Activated naive CD8-positive, alpha-beta T cell (primary cell): ENCODE measurements at regions not wholly inside any gene's neighbourhood (a gene's known extent, or its start where the extent isn't known, plus 50 kb on each side); places are given as distances from the start of the nearest gene placed in this dataset.
"Not testable (repeated sequence)": the region's sequence is repeated elsewhere in the genome, so short reads cannot be mapped to it uniquely, and the experiment has no call there.

Source experiments
- H3K27ac Mint-ChIP-seq: one replicate; pipeline ENCODE4 v1.8.0; 2021; ENCODE audit warnings: mixed read lengths
- H3K27me3 Mint-ChIP-seq: one replicate; pipeline ENCODE4 v1.8.0; 2021; ENCODE audit warnings: mixed read lengths
- H3K36me3 Mint-ChIP-seq: one replicate; pipeline ENCODE4 v1.8.0; 2021; ENCODE audit warnings: mixed read lengths
- H3K4me1 Mint-ChIP-seq: one replicate; pipeline ENCODE4 v1.8.0; 2021; ENCODE audit warnings: low read depth, mixed read lengths
- H3K4me3 Mint-ChIP-seq: one replicate; pipeline ENCODE4 v1.8.0; 2021; ENCODE audit warnings: mild to moderate bottlenecking, mixed read lengths
- H3K9me3 Mint-ChIP-seq: one replicate; pipeline ENCODE4 v1.8.0; 2021; ENCODE audit warnings: low read depth, mixed read lengths

DNA sequence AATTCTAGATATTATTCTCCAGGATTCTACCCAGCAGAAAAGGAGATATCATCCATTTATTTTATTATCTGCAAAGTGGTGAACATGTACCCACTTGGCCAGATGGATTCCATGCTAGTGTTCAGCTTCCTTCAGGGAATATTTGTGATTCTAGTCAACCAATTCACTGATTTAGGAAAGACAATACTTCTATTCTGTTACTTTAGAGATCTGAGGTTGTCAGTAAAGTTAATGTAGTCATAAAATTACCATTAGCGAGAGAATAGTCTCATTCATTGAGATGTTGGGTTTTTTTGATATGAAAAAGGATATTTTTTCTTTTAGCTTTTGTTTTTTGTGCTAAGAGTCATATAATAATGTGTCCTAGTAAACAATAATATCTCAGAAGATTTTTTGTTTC, 222.8 kb downstream of the CGGBP1 start:
- Mint-ChIP-seq H3K9me3 (no peaks in the 10 kb centered on the region), H3K4me1 (no peaks in the 10 kb centered on the region), H3K27me3 (no peaks in the 10 kb centered on the region), H3K27ac (no peak overlapping the region), H3K4me3 (no peak overlapping the region), H3K36me3 (no peaks in the 10 kb centered on the region)

DNA sequence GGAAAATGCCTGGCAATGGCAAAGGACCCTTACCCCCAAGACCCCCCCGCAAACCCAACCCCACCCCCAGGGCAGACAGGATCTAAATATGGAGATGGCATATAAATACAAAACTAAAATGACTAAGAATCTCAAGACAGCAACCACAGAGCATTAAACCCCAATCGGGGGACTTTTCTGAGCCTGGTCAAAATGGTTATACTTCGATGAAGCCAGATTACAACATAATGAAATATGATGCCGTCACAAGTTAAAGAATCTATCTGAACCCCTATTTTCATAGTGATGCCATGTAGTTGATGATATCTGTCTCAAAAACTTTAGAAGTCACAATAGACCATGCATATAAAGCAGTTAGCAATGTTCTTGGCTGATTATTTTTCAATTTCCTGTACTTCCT, 223.6 kb downstream of the CGGBP1 start:
- Mint-ChIP-seq H3K27me3 (no peaks in the 10 kb centered on the region), H3K9me3 (no peaks in the 10 kb centered on the region), H3K4me1 (no peaks in the 10 kb centered on the region), H3K4me3 (no peak overlapping the region), H3K36me3 (no peaks in the 10 kb centered on the region), H3K27ac (no peak overlapping the region)

DNA sequence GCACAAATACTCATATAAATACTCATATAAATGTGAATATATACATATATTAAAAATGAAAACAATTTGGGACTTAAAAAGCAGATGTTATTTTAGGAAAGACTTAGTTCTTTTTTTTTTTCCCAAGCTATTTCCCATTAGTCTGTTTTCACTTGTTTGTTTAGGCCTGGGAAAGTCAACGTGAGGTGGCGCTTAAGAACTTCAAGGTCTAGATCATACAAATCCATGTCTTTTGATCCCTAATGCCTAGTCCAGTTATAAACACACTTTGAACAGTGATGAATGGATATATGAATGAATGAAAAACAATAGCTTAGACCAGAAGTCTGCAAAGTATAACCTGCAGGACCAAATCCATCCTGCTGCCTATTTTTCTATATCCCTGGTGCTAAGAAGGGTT, 224.5 kb downstream of the CGGBP1 start:
- Mint-ChIP-seq H3K27ac (no peak overlapping the region), H3K4me3 (no peak overlapping the region), H3K36me3 (no peaks in the 10 kb centered on the region), H3K9me3 (no peaks in the 10 kb centered on the region), H3K27me3 (no peaks in the 10 kb centered on the region), H3K4me1 (no peaks in the 10 kb centered on the region)

DNA sequence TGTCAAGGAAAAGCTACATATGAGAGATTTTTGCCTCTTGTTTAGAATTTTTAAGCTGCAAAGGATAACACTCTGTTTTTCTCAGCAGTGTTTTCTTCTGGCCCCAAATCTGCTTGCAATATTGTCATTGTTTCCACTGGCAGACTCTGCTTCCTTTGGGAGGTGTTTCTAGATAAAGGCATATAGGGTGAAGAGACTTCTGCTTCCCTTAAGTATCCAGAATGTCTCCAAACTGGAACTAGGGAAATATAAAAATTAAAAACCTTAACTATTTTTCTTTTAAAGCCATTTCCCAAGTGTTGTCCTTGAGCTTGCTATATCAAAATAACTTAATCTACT, 225.8 kb downstream of the CGGBP1 start:
- H3K4me1 Mint-ChIP-seq = no peaks in the 10 kb centered on the region
- H3K27me3 Mint-ChIP-seq = no peaks in the 10 kb centered on the region
- no peaks in the 10 kb centered on the region for H3K9me3 Mint-ChIP-seq
- no peak overlapping the region for H3K27ac Mint-ChIP-seq
- H3K36me3 Mint-ChIP-seq = no peaks in the 10 kb centered on the region
- no peak overlapping the region for H3K4me3 Mint-ChIP-seq

DNA sequence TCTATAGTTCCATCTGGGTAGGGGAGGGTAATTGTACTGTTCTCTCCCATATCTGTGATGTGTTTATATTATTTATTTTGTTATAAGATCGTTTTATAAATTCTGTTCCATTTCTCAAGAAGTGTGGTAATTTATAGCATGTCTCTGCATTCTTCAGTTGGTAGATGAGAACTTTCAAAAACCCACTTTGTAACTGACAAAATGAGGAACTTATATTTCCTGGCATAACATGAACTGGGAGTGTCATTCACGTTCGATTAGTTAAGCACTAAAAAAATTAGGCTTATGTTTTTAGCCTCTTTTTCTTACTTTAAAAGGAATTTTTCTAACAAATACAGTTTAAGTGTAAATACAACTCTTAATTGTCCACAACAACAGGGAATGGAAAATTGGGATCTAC, 230.8 kb downstream of the CGGBP1 start:
- Mint-ChIP-seq H3K36me3 (no peaks in the 10 kb centered on the region), H3K4me1 (no peaks in the 10 kb centered on the region), H3K4me3 (no peak overlapping the region), H3K27me3 (peaks cover 6% of the 10 kb centered on the region), H3K9me3 (no peaks in the 10 kb centered on the region), H3K27ac (no peak overlapping the region)

DNA sequence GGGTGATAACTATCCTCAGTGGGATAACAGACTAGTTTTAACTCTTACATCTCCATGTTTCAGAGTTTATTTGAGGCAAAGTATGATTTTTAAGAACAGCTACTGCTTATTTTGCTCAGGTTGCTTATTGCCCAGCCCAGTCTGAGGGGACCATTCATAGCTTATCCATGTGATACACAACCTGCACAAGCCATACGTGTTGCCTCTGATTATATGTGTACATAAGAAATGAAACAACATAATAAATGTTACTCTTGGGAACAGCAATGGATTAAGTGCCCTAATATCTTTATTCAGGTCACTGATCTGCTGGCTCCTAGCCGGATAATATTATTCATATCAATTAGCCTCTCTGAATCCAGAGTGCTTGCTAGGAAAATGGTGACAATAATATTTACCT, 236.2 kb downstream of the CGGBP1 start:
- Mint-ChIP-seq H3K36me3 (no peaks in the 10 kb centered on the region), H3K27me3 (peaks cover 8% of the 10 kb centered on the region), H3K9me3 (no peaks in the 10 kb centered on the region), H3K4me1 (no peaks in the 10 kb centered on the region), H3K4me3 (no peak overlapping the region), H3K27ac (no peak overlapping the region)

DNA sequence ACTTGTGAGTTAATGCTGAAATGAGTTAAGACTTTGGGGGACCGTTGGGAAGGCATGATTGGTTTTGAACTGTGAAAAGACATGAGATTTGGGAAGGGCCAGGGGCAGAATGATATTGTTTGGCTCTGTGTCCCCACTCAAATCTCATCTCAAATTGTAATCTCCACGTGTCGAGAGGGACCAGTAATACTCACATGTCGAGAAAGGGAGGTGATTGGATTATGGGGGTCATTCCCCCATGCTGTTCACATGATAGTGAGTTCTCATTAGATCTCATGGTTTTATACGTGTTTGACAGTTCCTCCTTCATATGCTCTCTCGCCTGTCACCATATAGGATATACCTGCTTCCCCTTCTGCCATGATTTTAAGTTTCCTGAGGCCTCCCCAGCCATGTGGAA, 245.3 kb downstream of the CGGBP1 start:
- H3K36me3 Mint-ChIP-seq, H3K27ac Mint-ChIP-seq, H3K4me1 Mint-ChIP-seq, H3K9me3 Mint-ChIP-seq, H3K27me3 Mint-ChIP-seq, H3K4me3 Mint-ChIP-seq: not testable (repeated sequence)

DNA sequence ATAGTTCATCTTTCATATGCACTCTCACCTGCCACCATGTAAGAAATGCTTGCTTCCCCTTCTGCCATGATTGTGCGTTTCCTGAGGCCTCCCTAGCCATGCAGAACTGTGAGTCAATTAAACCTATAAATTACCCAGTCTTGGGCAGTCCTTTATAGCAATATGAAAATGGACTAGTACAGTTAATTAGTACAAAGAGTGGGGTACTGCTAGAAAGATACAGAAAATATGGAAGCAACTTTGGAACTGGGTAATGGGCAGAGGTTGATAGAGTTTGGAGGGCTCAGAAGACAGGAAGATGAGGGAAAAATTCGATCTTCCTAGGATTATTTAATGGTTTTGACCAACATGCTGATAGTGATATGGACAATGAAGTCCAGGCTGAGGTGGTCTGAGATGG, 246.9 kb downstream of the CGGBP1 start:
- H3K4me3 Mint-ChIP-seq = no peak overlapping the region
- H3K9me3 Mint-ChIP-seq = peaks cover 4% of the 10 kb centered on the region
- H3K36me3 Mint-ChIP-seq = no peaks in the 10 kb centered on the region
- H3K27ac Mint-ChIP-seq = no peak overlapping the region
- peaks cover under 1% of the 10 kb centered on the region for H3K4me1 Mint-ChIP-seq
- H3K27me3 Mint-ChIP-seq = peaks cover 1% of the 10 kb centered on the region

DNA sequence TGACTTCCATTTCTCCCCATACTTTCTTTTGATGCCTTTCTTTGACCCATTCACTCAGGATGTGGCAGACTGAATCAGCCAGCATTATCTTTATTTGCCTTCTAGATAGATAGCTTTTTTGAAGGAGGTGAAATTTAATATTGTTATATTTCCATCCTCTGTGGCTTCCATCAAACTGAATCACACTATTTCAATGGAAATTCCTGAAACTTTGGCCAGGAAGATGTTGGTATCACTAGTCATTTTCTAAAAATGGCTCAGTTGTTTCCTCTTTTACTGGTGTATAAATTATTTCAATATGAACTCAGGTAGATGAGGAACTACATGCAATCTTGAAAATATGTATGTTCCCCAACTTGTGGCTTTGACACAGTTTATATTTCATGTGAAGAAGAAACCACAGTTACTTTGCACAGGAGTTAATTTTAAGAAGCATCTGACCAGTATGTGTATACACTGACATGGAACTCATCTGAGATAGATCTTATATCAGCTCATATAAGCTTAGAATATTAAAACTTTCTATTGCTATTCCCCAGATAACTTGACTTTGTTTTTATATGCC, 248.3 kb downstream of the CGGBP1 start:
- Mint-ChIP-seq H3K4me3 (no peak overlapping the region), H3K36me3 (no peaks in the 10 kb centered on the region), H3K9me3 (peaks cover 4% of the 10 kb centered on the region), H3K27ac (no peak overlapping the region), H3K27me3 (peaks cover 1% of the 10 kb centered on the region), H3K4me1 (peaks cover 6% of the 10 kb centered on the region)

DNA sequence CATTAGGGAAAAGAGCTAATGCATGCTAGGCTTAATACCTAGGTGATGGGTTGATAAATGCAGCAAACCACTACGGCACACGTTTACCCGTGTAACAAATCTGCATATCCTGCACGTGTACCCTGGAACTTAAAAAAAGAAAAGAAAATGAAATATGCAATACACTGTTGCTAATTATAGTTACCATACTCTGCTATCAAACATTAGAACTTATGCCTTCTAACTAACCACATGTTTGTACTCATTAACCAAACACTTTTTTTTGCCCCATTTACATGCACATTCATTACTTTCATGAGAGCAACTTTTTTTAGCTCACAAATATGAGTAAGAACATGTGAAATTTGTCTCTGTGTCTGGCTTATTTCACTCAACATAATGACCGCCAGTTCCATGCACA, 253.1 kb downstream of the CGGBP1 start:
- Mint-ChIP-seq H3K9me3 (no peaks in the 10 kb centered on the region), H3K27me3 (peaks cover 7% of the 10 kb centered on the region), H3K4me3 (no peak overlapping the region), H3K36me3 (no peaks in the 10 kb centered on the region), H3K27ac (no peak overlapping the region), H3K4me1 (peaks cover 6% of the 10 kb centered on the region)

DNA sequence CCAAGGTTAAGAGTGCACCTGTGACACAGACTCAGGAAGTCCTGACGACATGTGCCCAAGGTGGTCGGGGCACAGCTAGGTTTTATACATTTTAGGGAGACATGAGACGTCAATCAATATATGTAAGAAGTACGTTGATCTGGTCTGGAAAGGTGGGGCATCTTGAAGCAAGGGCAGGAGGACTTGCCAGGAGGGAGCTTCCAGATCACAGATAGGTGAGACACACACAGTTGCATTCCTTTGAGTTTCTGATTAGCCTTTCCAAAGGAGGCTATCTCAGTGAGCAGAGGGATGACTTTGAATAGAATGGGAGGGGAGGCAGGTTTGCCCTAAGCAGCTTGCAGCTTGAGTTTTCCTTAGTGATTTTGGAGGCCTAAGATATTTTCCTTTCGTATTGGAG, 257.4 kb downstream of the CGGBP1 start:
- H3K36me3 Mint-ChIP-seq = no peaks in the 10 kb centered on the region
- H3K27me3 Mint-ChIP-seq = peaks cover 16% of the 10 kb centered on the region
- no peaks in the 10 kb centered on the region for H3K9me3 Mint-ChIP-seq
- no peak overlapping the region for H3K4me3 Mint-ChIP-seq
- H3K27ac Mint-ChIP-seq = no peak overlapping the region
- peaks cover 4% of the 10 kb centered on the region for H3K4me1 Mint-ChIP-seq

DNA sequence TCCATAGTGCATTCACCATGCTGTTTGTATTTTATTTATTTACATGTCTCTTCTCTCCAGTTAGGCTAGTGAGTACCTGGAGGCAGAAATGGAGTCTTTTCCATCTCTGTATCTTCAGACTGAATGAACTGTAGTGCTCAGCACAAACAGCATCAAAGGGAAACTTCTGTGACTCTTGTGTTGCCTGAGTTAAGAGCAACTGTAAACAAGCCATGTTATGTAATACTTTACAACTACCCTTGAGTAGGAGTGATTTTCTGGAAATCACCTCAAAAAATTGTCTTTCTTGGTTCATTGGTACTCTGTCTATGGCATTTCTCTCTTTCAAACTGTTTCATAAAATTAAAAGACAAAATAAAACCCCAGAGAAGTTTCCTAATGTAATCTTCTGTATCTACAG, 258.3 kb downstream of the CGGBP1 start:
- Mint-ChIP-seq H3K4me1 (peaks cover 9% of the 10 kb centered on the region), H3K36me3 (no peaks in the 10 kb centered on the region), H3K9me3 (no peaks in the 10 kb centered on the region), H3K4me3 (no peak overlapping the region), H3K27ac (no peak overlapping the region), H3K27me3 (peaks cover 23% of the 10 kb centered on the region)

DNA sequence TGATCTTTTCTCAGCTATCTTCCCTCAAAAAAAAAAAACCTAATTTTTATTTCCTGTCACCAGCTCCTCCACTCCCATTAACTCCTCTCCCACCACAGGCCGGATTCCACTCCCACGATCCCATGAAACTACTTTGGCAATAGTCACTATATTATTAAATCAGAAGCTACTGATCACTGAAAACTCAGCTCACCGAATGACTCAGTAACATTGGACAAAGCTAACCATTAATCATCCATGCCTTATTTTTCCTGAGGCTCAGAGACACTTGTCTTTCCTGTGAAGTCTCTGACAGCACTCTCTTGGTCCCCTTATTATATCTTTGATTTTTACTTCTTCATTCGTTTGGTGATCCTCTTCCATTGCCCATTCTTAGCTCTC, 260.2 kb downstream of the CGGBP1 start:
- Mint-ChIP-seq H3K4me1 (peaks cover 9% of the 10 kb centered on the region), H3K36me3 (no peaks in the 10 kb centered on the region), H3K4me3 (no peak overlapping the region), H3K27ac (no peak overlapping the region), H3K9me3 (no peaks in the 10 kb centered on the region), H3K27me3 (peaks cover 27% of the 10 kb centered on the region)

DNA sequence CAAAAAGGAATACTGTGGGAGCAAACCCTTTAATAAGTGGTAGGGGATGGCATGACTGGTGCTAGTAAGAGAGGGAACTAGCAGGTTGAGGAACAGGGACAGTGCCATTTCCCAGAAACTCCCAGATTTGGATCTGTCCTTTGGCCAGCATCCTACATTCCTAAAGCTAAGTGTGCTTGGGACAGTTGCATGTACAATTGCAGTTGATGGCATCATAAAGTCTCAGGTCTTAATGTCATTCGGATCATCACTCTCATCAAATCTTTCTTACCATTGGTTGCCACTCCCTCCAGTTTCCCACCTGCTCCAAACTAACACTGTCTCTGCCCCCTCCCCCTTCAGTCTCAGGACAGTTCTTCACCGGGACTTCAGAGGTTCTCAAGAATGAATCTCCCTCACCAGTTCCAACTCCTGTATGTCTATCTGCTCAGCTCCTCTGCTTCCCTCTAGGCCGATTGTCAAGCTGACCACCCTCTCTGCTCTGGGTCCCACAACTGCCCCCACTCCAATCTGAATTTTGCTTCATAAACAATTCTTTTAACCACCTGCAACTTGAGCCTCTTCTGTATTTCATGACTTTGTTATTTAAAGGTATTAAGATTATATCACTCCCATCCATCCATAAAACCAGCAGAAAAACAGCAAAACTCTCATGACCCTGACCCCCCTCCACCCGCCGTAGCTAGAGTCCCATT, 260.8 kb downstream of the CGGBP1 start:
- Mint-ChIP-seq H3K4me3 (no peak overlapping the region), H3K9me3 (no peaks in the 10 kb centered on the region), H3K36me3 (no peaks in the 10 kb centered on the region), H3K27ac (no peak overlapping the region), H3K27me3 (peaks cover 28% of the 10 kb centered on the region), H3K4me1 (peaks cover 14% of the 10 kb centered on the region)

DNA sequence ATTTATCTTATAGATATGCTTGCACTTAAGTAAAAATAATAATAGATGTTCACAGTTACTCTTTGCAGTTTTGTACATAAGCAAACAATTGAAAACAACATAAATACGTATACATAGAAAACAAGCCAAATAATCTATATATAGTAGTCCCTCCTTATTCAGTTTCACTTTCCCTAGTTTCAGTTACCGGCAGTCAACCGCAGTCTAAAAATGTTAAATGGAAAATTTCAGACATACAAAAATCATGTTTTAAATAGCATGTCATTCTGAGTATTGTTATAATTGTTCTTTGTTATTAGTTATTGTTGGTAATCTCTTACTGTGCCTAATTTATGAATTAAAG, 262.0 kb downstream of the CGGBP1 start:
- peaks cover 34% of the 10 kb centered on the region for H3K27me3 Mint-ChIP-seq
- no peak overlapping the region for H3K4me3 Mint-ChIP-seq
- no peaks in the 10 kb centered on the region for H3K9me3 Mint-ChIP-seq
- peaks cover 23% of the 10 kb centered on the region for H3K4me1 Mint-ChIP-seq
- H3K27ac Mint-ChIP-seq = no peak overlapping the region
- no peaks in the 10 kb centered on the region for H3K36me3 Mint-ChIP-seq

DNA sequence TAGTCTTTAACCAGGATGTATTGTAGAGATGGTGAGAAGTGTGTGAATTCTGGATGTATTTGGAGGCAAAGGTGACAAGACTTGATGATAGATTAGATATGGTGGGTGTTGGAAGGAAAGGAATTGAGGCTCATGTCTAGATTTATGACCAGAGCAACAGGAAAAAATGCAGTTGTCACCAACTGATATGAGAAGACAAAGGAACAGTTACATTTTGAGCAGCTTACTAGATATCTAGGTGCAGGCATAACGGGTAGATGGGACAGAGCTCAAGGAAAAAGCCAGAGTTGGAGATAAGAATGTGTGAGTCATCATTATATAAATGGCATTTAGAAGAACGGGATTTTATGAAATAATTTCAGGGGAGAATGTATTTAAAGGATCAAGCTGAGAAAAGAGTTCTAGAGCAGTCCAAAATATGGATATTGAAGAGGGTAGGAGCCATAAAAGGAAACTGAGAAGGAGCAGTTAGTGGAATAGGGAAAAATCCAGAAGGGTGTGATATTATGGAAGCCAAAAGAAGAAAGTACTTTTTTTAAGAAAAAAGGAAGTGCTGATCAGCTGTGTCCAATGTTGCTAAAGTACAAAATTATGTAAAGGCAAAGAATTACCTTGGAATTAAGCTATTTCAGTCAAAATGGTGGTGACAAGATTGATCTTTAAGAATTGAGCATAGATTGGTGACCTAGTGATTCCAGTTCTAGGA, 262.5 kb downstream of the CGGBP1 start:
- no peak overlapping the region for H3K27ac Mint-ChIP-seq
- no peak overlapping the region for H3K4me3 Mint-ChIP-seq
- no peaks in the 10 kb centered on the region for H3K36me3 Mint-ChIP-seq
- H3K27me3 Mint-ChIP-seq = peaks cover 34% of the 10 kb centered on the region
- H3K4me1 Mint-ChIP-seq = peaks cover 25% of the 10 kb centered on the region
- H3K9me3 Mint-ChIP-seq = no peaks in the 10 kb centered on the region
